Activated T-cell treated with anti-CD3 and anti-CD28 coated beads for 24 hours (primary cell): ENCODE measurements at regions not wholly inside any gene's neighbourhood (a gene's known extent, or its start where the extent isn't known, plus 50 kb on each side); places are given as distances from the start of the nearest gene placed in this dataset.
"Not testable (repeated sequence)": the region's sequence is repeated elsewhere in the genome, so short reads cannot be mapped to it uniquely, and the experiment has no call there.

Source experiments
- DNase-seq: peaks from one replicate; pipeline ENCODE4 v3.0.0-alpha.2; 2020; ENCODE audit warnings: low read depth

- no peak for DNase-seq
Observed at GRCh38 chr22:35183917-35184316, 73.4 kb upstream of the HMGXB4 start.

GRCh38 chr22:35186492-35186891 lies 70.8 kb upstream of the HMGXB4 start:
- no peak for DNase-seq

GRCh38 chr22:35188930-35189329 lies 68.4 kb upstream of the HMGXB4 start:
- DNase-seq = not testable (repeated sequence)

- no peak for DNase-seq
Observed at GRCh38 chr22:35189559-35189958, 67.7 kb upstream of the HMGXB4 start.

GRCh38 chr22:35191412-35191811 lies 65.9 kb upstream of the HMGXB4 start:
- no peak for DNase-seq

GRCh38 chr22:35192129-35192918 lies 65.0 kb upstream of the HMGXB4 start:
- no peak for DNase-seq

GRCh38 chr22:35195226-35195625 lies 62.1 kb upstream of the HMGXB4 start:
- no peak for DNase-seq

- DNase-seq = no peak
Observed at GRCh38 chr22:35195821-35196220, 61.5 kb upstream of the HMGXB4 start.

- no peak for DNase-seq
Observed at GRCh38 chr22:35197071-35197470, 60.2 kb upstream of the HMGXB4 start.

GRCh38 chr22:35197886-35198285 lies 59.4 kb upstream of the HMGXB4 start:
- DNase-seq = no peak

GRCh38 chr22:35198738-35199137 lies 58.6 kb upstream of the HMGXB4 start:
- no peak for DNase-seq

GRCh38 chr22:35202376-35202775 lies 54.9 kb upstream of the HMGXB4 start:
- no peak for DNase-seq

- no peak for DNase-seq
Observed at GRCh38 chr22:35203583-35203982, 53.7 kb upstream of the HMGXB4 start.

GRCh38 chr22:35204807-35205775 lies 52.2 kb upstream of the HMGXB4 start:
- no peak for DNase-seq

- DNase-seq = no peak
Observed at GRCh38 chr22:35205961-35206360, 51.3 kb upstream of the HMGXB4 start.

GRCh38 chr22:35206889-35207288 lies 50.4 kb upstream of the HMGXB4 start:
- DNase-seq = no peak
